Thyroid gland (tissue), 4 donors: ENCODE measurements at regions not wholly inside any gene's neighbourhood (a gene's known extent, or its start where the extent isn't known, plus 50 kb on each side); places are given as distances from the start of the nearest gene placed in this dataset.

ENCODE experiments used
- CTCF ChIP-seq, 6 experiments: fragments of 200-600 bp in 3 of 6; fragments of 450-650 bp in 3 of 6; sonication (generic) in 3 of 6; IDR thresholded peaks; one replicate each; pipeline ENCODE4 v1.5.1; 2016 to 2019; ENCODE audit warnings: antibody characterized with exemption in 6 of 6, mild to moderate bottlenecking in 2 of 6, inconsistent platforms in 1 of 6, moderate library complexity in 1 of 6
- POLR2A ChIP-seq, 2 donors: fragments of 450-650 bp; IDR thresholded peaks; one replicate each; pipeline ENCODE4 v1.6.1; 2017; ENCODE audit warnings: antibody characterized with exemption in 2 of 2, mild to moderate bottlenecking in 2 of 2, moderate library complexity in 1 of 2

GRCh38 chr2:177044671-177045070 is 167.9 kb upstream of the HNRNPA3 start:
- TF ChIP-seq CTCF (IDR thresholded peaks at IDR 0.05) (no peak), POLR2A (IDR thresholded peaks at IDR 0.05) (no peak)
